GM18868 (cell line): ENCODE measurements at regions not wholly inside any gene's neighbourhood (a gene's known extent, or its start where the extent isn't known, plus 50 kb on each side); places are given as distances from the start of the nearest gene placed in this dataset.

Source experiments
- ATAC-seq: cut with Tn5 transposase; IDR thresholded peaks from one replicate; pipeline ENCODE4 v1.9.1; 2021; ENCODE audit warnings: mild to moderate bottlenecking, moderate library complexity; ENCODE audit not compliant: unreplicated experiment

DNA sequence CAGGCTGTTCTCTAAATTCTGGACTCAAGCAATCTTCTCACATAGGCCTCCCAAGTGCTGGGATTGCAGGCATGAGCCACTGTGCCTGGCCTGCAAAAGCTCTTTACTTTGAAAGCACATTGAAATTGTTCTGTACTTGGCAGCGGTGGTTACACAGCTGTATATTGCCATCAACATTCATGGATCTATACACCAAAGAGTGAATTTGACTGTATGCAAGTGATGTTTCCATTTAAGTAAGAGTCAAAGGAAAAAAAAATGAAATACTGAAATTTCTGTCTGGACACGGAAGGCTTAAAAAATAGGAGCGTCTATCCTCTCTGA, 450.6 kb upstream of the PSMD7 start:
- no peak for ATAC-seq

DNA sequence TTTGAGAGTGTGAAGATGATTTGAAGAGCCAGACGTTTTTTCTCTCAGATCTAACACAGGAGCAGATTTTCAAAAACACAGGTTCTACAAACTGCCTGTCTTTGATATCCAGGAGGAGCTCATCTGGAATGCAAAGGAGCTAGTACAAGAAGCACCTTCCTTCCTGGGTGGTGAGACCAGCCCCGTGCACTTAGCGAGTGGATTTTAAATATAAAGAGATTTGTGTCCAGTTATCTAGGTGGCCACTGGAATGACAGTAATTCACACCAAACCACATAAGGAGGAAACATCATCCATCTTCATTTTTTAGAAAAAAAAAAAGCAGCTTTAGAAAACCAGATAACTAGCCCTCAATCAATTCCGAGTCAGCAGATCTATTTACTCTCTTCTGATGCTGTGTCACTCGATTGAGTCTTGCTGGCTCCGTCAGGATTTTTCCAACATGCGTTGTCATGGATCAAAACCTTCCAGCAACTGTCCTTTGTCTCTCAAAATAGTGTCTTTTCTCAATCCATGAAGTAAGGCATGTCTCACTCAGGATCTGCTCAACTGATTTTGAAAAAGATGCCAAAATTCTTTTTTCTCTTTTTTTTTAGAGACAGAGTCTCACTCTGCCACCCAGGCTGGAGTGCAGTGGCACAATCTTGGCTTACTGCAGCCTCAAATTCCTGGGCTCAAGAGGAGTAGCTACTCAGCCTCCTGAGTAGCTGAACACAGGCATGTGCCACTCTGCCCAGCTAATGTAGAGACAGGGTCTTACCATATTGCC, 451.2 kb upstream of the PSMD7 start:
- no peak for ATAC-seq

DNA sequence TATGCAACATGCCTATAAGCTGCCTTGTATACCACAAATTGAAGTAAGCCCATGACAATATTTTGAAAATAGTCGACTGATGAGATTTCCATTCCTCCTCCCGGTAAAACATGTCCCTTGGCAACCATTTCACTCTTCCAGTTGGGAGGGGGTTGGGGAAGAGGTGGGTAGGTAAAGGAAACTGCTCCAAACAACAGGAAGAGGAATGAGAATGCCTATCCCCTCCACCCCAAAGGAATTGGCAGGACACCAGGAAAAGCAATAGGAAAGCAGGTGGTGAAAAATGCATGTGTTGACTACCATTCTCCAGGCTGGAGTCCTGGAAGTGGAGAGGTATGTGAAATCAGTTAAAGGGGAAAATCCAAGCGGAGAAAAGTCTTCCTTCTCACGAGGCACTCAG, 455.9 kb upstream of the PSMD7 start:
- no peak for ATAC-seq

DNA sequence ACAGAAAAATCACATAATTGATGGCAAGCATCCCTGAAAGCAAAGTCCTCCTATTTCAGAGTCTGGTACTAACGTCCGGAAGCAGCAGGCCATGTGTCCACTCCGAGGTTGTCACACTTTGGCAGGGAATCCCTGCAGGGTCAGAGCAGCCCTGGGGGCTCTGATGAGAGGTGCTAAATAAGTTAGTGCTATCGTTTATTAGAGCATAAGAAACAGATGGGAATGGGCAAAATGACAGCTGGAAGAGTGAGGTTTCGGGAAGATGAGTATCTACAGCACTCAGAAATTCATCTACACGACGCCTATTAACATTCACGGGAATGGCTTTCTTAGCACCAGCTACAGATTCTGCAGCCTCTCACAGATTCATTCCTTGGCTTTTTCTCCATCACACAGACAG, 465.4 kb upstream of the PSMD7 start:
- ATAC-seq = no peak

DNA sequence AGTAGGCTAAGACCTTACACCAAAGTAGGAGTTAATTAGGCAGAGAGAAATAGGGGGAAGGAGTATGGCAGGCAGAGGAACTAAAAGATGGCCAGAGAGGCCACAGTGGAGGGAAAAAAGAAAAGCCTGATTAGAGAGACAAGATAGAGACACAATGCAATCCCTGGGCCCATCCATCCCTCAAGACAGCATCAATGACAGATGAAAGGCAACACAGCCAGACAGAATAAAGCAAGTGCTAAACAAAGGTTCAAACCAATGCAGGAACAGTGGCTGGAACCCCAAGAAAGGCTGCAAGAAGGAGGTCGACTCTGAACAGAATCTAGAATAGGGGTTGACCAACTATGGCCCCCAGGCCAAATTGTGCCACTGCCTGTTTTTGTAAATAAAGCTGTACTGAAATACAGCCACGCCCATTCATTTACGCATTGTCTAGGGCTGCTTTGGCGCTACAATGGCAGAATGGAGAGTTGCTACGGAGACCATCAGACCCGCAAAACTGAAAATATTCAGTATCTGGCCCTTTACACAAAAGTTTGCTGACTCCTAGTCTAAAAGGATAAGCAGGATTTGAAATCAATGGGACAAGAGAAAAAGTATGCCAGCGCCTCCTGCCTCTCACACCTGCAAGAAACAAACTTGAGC, 473.3 kb upstream of the PSMD7 start:
- ATAC-seq = no peak

DNA sequence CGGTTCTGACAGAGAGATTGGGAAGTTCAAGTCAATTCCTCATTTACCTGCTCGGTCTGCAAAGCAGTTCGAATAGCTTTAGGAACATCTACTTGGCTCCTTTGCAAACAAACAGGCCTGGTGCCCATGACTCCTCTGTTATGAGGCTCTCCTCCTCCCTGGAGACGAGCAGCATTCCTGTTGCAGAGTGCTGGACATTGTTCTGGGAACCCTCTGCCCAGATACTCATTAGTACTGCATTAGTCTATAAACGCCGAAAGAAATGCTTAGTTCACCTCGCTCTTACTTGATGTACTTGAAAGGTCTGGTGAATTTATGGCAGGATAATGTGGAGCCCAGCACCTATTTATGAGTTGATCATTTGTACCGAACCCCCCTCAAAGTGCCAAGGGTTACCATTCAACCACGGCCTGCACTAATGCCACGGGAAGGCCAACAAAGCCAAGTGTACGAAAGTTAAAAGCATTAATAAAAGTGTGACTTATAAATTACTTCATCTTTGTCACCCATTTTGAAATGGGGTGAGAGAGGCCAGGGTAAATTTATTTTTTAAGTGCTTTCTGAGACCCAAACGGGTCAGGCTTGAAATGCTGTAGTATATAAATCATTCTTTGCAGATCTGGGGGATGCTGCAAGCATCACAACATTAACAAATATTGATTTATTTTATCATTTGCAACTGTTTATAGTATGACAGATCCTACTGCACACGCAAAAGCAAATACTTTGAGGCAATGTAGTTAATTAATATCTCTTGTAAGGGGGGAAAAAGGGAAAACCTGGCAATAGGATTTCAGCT, 478.9 kb upstream of the PSMD7 start:
- no peak for ATAC-seq

DNA sequence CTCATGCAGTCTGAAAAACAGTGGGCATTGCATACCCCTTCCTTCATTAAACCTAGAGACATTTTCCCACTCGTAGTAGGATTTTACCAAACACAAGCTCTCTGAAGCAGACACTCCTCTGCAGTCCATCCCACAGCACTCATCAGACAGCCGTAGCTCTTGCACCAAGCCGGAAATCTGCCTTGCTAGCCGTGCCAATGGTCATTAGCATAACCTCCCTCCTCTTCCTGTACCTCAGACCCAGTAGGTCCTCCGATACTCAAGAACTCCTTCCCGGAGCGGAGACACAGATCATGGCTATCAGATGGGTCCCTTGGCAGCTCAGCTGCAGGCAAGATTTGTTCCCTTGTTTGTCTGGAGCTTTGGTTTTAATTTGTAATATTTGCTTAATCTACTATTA, 483.1 kb upstream of the PSMD7 start:
- ATAC-seq = no peak

DNA sequence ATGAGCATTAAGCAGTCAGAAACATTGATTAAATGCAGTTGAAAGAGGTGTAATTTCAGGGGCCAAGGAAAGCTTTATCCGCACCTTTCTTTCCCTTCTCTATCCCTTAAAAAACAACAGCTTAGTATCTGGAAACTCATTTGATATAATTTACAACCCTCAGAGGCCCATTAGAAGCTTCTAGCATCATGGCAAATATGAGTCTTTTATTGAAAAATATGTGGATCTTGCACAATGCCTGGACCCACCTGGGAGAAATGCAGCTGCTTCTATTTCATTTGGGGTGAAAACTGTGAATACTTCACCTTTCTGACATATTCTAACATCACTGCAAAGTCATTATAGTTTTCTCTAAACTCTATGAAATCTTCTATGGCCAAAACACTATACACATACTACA, 492.2 kb upstream of the PSMD7 start:
- ATAC-seq = no peak

DNA sequence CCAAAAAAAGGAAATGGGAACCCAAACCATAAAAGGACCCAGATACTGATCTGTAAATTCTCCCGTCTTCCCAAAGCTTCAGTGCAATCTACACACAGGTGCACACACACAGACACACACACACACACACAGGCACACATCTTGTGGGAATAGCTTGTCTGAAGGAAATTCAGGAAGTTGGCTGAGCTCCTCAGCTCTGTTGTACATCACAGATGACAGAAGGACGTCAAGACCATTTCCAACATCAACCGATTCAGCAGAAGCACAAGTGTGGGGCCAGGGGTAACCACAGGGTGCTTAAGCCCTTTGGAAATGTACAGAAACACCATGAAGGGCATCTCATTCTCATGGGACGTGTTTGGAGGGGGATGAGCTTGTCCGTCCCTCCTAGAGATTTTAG, 498.1 kb upstream of the PSMD7 start:
- ATAC-seq = no peak

DNA sequence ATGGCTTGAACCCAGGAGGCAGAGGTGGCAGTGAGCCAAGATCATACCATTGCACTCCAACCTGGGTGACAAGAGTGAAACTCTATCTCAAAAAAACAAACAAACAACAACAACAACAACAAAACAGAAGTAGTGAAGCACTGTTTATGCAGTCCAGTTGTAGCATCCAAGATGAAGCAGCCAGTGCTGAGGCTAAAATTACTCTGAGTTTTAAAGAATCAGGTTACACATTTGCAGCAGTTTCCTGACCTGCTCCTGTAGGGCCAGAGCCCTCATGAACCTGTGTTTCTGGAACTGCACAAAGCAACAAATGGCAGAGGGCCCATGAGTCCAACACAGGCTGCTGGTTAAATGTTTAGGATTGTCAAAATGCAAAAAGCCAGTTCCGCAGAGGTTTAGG, 499.5 kb upstream of the PSMD7 start:
- no peak for ATAC-seq

DNA sequence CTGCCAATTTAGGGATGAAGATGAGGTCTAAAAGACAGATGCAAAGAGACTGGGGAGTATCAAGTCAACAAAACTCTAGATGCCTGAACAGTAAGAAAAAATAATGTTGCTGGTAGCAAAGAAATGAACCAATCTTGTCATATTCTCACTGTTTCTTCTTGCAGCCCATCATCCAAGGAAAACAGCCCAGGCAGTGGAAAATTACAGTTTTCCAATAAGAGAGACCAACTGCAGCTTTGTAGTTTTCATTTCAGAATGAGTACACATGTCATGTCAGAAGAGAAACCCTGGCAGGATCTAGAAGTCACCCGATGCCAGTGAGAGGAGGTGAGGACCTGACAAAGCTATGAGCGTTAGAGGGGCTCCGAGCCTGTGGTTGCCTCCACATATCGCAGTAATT, 500.4 kb upstream of the PSMD7 start:
- ATAC-seq = no peak

DNA sequence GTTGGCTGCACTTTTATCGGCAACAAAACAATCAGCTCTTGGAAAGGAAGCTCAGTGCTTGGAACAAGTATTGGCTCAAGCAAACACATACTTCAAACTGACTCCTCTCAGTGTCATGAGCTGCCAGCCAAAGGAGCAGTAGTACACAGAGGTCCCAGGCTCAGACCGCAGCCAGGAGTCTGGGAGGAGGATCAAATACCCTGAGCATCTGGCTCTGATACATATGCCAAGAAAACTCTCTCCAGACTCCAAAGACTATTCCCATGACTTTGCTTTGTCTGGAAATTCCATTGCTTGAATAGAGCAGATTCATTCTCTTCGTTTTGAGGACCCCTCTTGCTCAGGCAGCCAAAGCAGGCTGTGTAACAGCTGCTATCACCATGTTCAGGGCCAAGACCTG, 501.6 kb upstream of the PSMD7 start:
- no peak for ATAC-seq

DNA sequence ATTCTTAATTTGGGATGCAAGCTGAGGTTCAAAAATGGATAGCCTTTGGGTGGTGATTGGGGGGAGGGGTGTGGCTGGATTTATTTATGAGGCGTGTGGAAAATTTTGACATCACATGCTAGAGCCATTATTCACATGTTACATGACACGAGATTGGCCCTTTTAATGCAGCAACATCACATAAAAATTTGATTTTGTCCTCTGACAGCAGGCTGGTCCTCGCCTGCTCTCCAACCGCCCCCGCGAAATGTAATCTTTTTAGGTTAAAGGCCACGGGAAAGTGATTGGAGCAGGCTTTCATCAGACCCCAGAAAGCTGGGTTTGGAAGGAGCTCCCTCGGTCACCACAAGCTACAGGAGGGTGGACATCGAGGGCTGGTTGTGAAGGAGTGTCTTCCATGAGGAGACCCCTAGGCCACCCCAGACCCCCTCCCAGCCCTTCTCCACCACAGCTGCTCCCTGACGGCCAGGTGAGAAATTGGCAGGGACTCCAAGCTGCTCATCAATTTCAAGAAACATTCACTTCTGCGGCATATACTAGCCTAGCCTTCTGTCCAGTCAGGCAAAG, 502.7 kb upstream of the PSMD7 start:
- ATAC-seq = no peak

DNA sequence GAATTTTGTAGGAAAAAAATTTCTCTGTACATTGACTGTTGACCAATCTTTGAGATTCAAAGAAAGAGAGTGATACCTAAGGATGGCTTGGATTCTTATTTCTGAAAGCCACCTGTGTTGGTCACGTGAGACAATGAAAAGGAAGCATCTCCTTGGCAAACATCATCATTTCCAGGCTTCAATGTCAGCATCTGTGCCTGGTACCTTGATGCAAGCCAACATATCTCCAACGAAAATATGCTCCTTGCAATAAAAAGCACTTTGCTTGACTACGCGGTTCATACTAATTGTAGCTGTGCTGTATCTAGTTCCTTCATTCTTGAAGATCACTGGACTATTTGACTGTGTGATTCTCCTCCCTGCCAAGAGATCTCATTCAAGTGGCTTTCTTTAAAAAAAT, 503.4 kb upstream of the PSMD7 start:
- ATAC-seq = no peak

DNA sequence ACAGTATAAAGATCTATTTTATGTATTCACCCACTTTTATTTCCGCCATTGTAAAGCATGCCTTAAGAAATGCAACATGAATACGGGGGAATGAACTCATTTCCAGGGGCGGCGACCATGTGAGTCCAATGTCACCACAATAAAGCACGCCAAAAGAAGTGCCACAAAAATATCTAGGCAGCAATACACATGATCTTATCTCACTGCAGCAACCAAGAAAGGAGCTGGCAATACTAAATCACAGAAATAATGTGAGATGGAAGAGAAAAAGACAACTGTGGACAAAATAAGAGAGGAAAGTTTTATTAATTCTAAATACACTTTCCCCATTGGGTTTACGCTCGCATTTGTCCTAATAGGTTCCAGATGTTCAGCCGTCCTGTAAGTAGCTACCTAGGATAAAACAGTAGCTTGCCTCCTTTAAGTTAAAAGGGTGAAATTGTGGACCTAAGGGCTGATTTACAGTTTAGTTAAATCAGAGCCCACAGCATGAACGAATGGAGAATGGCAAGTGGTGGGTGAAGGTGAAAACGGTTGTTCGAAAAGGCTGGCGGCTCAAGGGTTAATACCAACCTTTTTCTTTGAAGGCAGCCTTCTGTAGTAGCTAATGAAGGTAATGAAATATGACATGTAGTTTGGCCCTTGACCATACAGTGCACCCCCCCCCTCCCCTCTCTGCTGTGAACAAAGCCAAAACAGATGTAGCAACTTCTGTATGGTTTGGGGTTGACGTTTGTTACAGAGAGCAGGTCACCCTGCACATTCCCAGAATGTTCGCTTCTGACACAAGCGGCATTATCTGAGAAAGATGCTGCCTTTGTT, 504.2 kb upstream of the PSMD7 start:
- no peak for ATAC-seq

DNA sequence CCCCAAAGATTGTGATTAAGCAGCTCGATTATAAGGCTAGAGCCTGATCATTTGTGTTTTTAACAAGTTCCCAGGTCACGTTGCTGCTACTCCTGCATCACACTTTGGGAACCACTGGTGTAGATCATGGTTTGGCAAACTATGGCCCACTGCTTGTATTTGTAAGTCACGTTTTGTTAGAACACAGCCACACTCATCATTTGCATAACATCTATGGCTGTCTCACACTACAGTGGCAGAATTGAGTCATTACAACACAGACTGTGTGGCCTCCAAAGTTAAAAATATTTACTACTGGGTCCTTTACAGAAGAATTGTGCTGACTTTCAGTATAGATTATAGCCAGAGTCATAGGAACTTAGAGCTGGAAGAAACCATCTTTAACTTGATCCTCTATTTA, 515.3 kb upstream of the PSMD7 start:
- ATAC-seq = peak; percentile 66

DNA sequence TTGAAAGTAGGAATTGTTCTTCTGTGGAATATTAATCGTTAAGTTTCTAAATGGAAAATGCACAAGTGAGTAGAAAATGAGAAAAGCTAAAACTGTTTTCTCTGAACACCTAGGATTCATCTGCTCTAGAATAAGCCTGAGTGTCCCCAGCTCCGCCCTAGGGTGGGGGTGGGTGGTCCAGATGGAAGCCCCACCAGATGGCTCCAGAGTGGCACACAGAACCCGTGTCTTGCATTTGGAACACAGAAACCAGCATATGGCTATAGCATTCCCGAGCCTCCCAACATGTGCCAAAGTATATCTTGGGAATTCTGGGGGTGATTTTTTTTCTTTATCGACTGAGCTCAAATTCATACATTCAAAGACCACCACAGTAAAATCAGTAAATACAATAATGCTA, 517.7 kb upstream of the PSMD7 start:
- ATAC-seq = no peak

DNA sequence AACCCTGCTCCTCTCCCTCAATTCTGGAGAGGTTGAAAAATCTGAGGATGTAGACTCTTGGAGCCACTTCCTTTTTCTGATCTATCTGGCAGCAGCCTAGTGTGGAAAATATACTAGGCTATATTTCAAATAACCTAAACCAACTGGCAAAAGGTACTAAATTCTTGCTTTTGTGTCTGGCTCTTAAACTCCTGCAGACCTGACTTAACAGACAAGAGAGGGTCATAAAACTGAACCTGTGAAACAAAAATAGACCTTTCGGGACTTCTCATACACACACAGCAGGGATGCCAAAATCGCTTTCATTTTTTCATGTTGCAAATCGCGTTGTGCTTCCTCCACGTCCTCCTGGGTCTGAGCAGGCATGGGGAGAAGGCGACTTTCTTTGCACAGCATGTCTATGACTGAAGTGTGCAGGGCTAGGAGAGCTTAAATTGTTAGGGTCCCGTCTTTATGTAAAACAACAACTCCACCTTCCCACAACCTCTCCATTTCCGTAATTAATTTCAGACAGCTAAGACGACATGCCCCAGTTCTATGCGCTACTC, 520.7 kb upstream of the PSMD7 start:
- no peak for ATAC-seq

DNA sequence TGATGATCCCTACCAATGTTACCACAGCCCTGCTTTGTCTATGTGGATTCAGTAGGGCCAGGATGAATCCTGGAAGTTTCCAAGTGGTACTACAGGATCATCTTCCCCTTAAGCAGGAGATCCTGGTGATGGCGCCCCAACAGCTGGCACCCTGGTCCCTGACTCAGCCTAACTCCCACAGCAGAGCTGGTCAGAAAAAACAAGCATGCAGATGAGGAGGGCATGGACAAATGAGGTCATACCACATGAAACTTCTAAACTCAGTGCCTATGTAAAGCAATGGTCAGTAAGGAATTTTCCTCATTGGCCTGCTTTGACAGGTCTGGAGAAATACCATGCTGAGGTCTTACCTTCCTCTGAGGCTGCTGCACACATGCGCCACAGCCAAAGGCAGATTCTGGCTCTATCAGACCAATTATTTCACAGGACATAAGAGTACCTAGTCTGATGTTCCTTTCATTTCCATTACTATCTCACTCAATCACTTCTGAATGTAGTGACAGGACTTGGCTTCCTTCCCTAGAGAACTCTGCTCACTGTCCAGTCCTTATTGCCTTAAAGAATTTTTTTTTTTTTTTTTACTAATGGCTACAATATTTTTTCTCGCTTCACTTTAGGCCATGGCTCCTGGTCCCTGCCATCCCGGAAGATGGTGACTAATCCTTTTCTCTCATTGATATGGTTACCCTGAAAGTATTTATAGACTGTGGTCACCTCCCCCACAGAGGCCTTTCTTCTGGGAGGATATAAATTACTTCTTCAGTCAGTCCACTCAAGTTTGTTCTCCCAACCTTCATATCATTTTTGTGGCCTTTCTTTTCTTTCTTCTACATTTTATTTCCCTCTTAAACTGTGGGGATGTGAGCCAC, 525.2 kb upstream of the PSMD7 start:
- no peak for ATAC-seq

DNA sequence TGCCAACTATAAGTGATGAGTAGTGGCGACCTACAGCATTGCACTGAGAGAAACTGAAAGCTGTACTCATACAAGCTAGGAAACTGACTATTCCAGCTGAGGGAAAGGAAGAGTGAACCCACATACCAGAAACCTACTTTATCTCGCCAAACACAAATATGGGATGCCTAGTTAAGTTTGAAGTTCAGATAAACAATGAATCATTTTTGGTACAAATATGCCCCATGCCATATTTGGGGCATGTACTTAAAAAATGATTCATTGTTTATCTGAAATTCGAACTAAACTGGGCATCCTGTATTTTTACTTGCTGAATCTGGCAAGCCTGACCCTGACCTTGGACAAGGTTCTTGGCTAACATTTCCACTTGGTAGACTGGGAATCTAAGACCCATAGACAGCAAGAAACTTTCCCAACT, 527.8 kb upstream of the PSMD7 start:
- ATAC-seq = no peak
